OCI-LY7 (cell line): ENCODE measurements at regions not wholly inside any gene's neighbourhood (a gene's known extent, or its start where the extent isn't known, plus 50 kb on each side); places are given as distances from the start of the nearest gene placed in this dataset.

ENCODE experiments used
- BruUV-seq: library from RNA; stranded (reverse); fragments of 400-500 nt; replicated peaks from 2 replicates; lab custom pipeline; 2021; lab: Mats Ljungman, UMichigan
- CTCF ChIA-PET: fragments of 300-600 bp; sonication (Branson Sonifier 250); formaldehyde crosslinking; loops from one replicate; lab custom pipeline; 2022; ENCODE audit warnings: antibody characterized with exemption; ENCODE audit not compliant: unreplicated experiment; lab: Charles Lee
- POLR2A ChIA-PET: fragments of 300-600 bp; sonication (Branson Sonifier 250); formaldehyde crosslinking; loops from one replicate; lab custom pipeline; 2022; ENCODE audit warnings: antibody characterized with exemption; lab: Charles Lee
- DNase-seq: peaks from one replicate; pipeline ENCODE4 v3.0.0-alpha.2; 2015; ENCODE audit warnings: low spot score
- H2AFZ ChIP-seq: fragments of 200-600 bp; sonication (generic), shearing (Covaris generic); 2 replicates; pipeline ENCODE4 v1.6.1; 2014; ENCODE audit warnings: mild to moderate bottlenecking, antibody characterized with exemption, low read length, moderate library complexity
- H3K27ac ChIP-seq: fragments of 200-600 bp; sonication (generic); 2 replicates; pipeline ENCODE4 v1.5.1; 2014; ENCODE audit warnings: mixed run types, low read depth, mild to moderate bottlenecking, moderate library complexity, low read length, inconsistent platforms; ENCODE audit not compliant: poor library complexity, severe bottlenecking
- H3K36me3 ChIP-seq: fragments of 200-600 bp; sonication (generic); 2 replicates; pipeline ENCODE4 v1.6.1; 2014; ENCODE audit warnings: mild to moderate bottlenecking, antibody characterized with exemption, low read length, moderate library complexity, mixed read lengths; ENCODE audit not compliant: insufficient read depth
- H3K4me1 ChIP-seq: fragments of 200-600 bp; sonication (generic); 2 replicates; pipeline ENCODE4 v1.5.1; 2014; ENCODE audit warnings: mild to moderate bottlenecking, low read length; ENCODE audit not compliant: insufficient read depth, poor library complexity, severe bottlenecking
- H3K4me2 ChIP-seq: fragments of 200-600 bp; sonication (generic); 2 replicates; pipeline ENCODE4 v1.6.1; 2014; ENCODE audit warnings: mild to moderate bottlenecking, low read length
- H3K4me3 ChIP-seq: fragments of 200-600 bp; sonication (generic); 2 replicates; pipeline ENCODE4 v1.5.1; 2014; ENCODE audit warnings: mild to moderate bottlenecking, low read depth, low read length; ENCODE audit not compliant: poor library complexity, severe bottlenecking
- H3K79me2 ChIP-seq: fragments of 200-600 bp; sonication (generic); 2 replicates; pipeline ENCODE4 v1.6.1; 2016; ENCODE audit warnings: low read depth, mild to moderate bottlenecking, low read length, moderate library complexity, mixed read lengths; ENCODE audit not compliant: insufficient read depth
- H3K9me2 ChIP-seq: fragments of 200-600 bp; sonication (generic); 2 replicates; pipeline ENCODE4 v1.6.1; 2016; ENCODE audit warnings: mild to moderate bottlenecking, low read length, mixed read lengths; ENCODE audit not compliant: insufficient read depth
- H3K9me3 ChIP-seq: fragments of 200-600 bp; sonication (generic); 2 replicates; pipeline ENCODE4 v1.6.1; 2014; ENCODE audit warnings: mild to moderate bottlenecking, mixed run types, low read length, mixed read lengths
- H4K20me1 ChIP-seq: fragments of 200-600 bp; sonication (generic); 2 replicates; pipeline ENCODE4 v1.6.1; 2014; ENCODE audit warnings: mild to moderate bottlenecking, antibody characterized with exemption, low read length, moderate library complexity, mixed read lengths; ENCODE audit not compliant: insufficient read depth
- CTCF ChIP-seq: fragments of 200-600 bp; sonication (generic); conservative IDR thresholded peaks from 2 replicates; pipeline ENCODE4 v1.5.1; 2014; ENCODE audit warnings: mild to moderate bottlenecking, antibody characterized with exemption, low read length, moderate library complexity, mixed read lengths
- EZH2phosphoT487 ChIP-seq: fragments of 200-600 bp; sonication (generic); IDR thresholded peaks from 2 replicates; pipeline ENCODE4 v1.6.1; 2018; ENCODE audit warnings: low read depth, borderline replicate concordance, mild to moderate bottlenecking, mixed run types, antibody characterized with exemption, low read length, moderate library complexity, mixed read lengths
- intact Hi-C: fragments of 100-400 bp; cut with micrococcal nuclease; formaldehyde crosslinking; loops from one replicate; pipeline ENCODE4 v1.10.0; 2022; ENCODE audit not compliant: unreplicated experiment

DNA sequence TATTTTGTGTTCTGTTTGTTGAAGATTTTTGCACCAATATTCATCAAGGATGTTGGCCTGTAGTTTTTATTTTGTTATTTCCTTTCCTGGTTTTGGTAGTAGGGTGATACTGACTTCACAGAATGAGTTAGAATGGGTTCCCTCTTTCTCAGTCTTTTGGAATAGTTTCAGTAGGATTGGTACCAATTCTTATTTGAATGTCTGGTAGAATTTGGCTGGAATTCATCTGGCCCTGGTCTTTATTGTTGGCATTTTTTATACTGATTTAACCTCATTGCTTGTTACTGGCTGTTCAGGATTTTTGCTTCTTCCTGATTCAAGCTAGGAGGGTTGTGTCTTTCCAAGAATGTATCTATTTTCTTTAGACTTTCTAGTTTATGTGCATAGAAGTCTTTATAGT lies 263.7 kb downstream of the SOX11 start:
- no TSS peak for BruUV-seq

GRCh38 chr2:5959836-5960820 lies 267.9 kb downstream of the SOX11 start:
- Histone ChIP-seq H4K20me1 (no peaks in the 10 kb centered on the region), H3K27ac (no peak overlapping the region), H3K4me3 (no peak overlapping the region), H3K36me3 (no peaks in the 10 kb centered on the region), H3K4me2 (no peak overlapping the region), H3K4me1 (no peaks in the 10 kb centered on the region), H3K9me2 (no peaks in the 10 kb centered on the region), H3K79me2 (no peaks in the 10 kb centered on the region), H3K9me3 (no peaks in the 10 kb centered on the region), H2AFZ (no peak overlapping the region)
- POLR2A ChIA-PET: interaction anchor here (0.6 kb wide), 1 partner anchor 712 kb away, joined by 3 read pairs; no protein-coding TSS in a partner anchor
- no TSS peak for BruUV-seq
- DNase-seq: no peak
- no peak for TF ChIP-seq EZH2phosphoT487
- no peak for TF ChIP-seq CTCF
- CTCF ChIA-PET: no interaction called here
- intact Hi-C loops: no loop called here

More for the DNA sequence above, 263.7 kb downstream of the SOX11 start:
- no peak for DNase-seq
- H3K36me3 ChIP-seq: no peaks in the 10 kb centered on the region
- no peak overlapping the region for H3K27ac ChIP-seq
- H2AFZ ChIP-seq: no peak overlapping the region
- H3K4me3 ChIP-seq: no peak overlapping the region
- ChIA-PET POLR2A (no interaction called here), CTCF (no interaction called here)
- no peaks in the 10 kb centered on the region for H4K20me1 ChIP-seq
- H3K4me2 ChIP-seq: no peak overlapping the region
- H3K9me3 ChIP-seq: no peaks in the 10 kb centered on the region
- H3K9me2 ChIP-seq: no peaks in the 10 kb centered on the region
- intact Hi-C loops: no loop called here
- no peaks in the 10 kb centered on the region for H3K79me2 ChIP-seq
- TF ChIP-seq EZH2phosphoT487 (no peak), CTCF (no peak)
- no peaks in the 10 kb centered on the region for H3K4me1 ChIP-seq

DNA sequence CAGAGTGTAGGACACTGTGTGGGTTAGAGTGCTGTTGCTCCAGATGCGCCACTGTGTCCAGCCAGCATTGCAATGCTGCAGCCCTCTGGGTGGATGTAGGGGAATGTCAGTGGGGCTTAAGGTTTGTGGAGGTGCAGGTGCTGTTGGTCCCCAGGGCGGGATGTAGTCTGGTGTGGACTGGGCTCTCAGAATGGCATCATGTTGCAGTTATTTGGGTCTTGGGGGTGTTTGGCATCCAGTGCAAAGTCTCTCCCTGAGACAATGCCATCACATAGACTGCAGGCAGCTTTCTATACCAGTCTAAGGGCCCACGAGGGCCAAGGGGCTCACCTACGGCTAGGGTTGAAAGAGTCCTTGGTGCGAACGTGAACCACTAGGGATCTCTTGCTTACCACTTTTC lies 275.3 kb downstream of the SOX11 start:
- no peak for DNase-seq
- Histone ChIP-seq H3K9me3 (no peaks in the 10 kb centered on the region), H2AFZ (no peak overlapping the region), H3K36me3 (no peaks in the 10 kb centered on the region), H3K79me2 (no peaks in the 10 kb centered on the region), H4K20me1 (no peaks in the 10 kb centered on the region), H3K27ac (no peak overlapping the region), H3K4me2 (no peak overlapping the region), H3K4me3 (no peak overlapping the region), H3K4me1 (no peaks in the 10 kb centered on the region), H3K9me2 (no peaks in the 10 kb centered on the region)
- intact Hi-C loops: no loop called here
- BruUV-seq: no TSS peak
- ChIA-PET POLR2A (interaction anchor here (0.6 kb wide), 1 partner anchor 10 kb away, joined by 3 read pairs; no protein-coding TSS in a partner anchor), CTCF (no interaction called here)
- no peak for TF ChIP-seq CTCF
- no peak for TF ChIP-seq EZH2phosphoT487
